Activated CD8-positive, alpha-beta memory T cell treated with anti-CD3 and anti-CD28 coated beads for 24 hours (primary cell): ENCODE measurements at regions not wholly inside any gene's neighbourhood (a gene's known extent, or its start where the extent isn't known, plus 50 kb on each side); places are given as distances from the start of the nearest gene placed in this dataset.
"Not testable (repeated sequence)": the region's sequence is repeated elsewhere in the genome, so short reads cannot be mapped to it uniquely, and the experiment has no call there.

Experiments used
- DNase-seq: peaks from one replicate; pipeline ENCODE4 v3.0.0-alpha.2; 2020

- no peak for DNase-seq
Observed at GRCh38 chr1:70827030-70827429, 220.6 kb downstream of the PTGER3 start.

GRCh38 chr1:70828177-70828576 is 219.4 kb downstream of the PTGER3 start:
- DNase-seq: no peak

GRCh38 chr1:70834365-70834764 is 213.3 kb downstream of the PTGER3 start:
- not testable (repeated sequence) for DNase-seq

- no peak for DNase-seq
Observed at GRCh38 chr1:70836456-70836855, 211.2 kb downstream of the PTGER3 start.

GRCh38 chr1:70840260-70840953 is 207.2 kb downstream of the PTGER3 start:
- DNase-seq: no peak

- no peak for DNase-seq
Observed at GRCh38 chr1:70842562-70842961, 205.1 kb downstream of the PTGER3 start.

- no peak for DNase-seq
Observed at GRCh38 chr1:70843452-70843851, 204.2 kb downstream of the PTGER3 start.

GRCh38 chr1:70847013-70847412 is 200.6 kb downstream of the PTGER3 start:
- no peak for DNase-seq

GRCh38 chr1:70855203-70855602 is 192.4 kb downstream of the PTGER3 start:
- DNase-seq: no peak

- DNase-seq: no peak
Observed at GRCh38 chr1:70856201-70856600, 191.4 kb downstream of the PTGER3 start.

- no peak for DNase-seq
Observed at GRCh38 chr1:70863239-70863638, 184.4 kb downstream of the PTGER3 start.

GRCh38 chr1:70864302-70864701 is 183.3 kb downstream of the PTGER3 start:
- DNase-seq: no peak

GRCh38 chr1:70866542-70867264 is 180.9 kb downstream of the PTGER3 start:
- no peak for DNase-seq

GRCh38 chr1:70871790-70872189 is 175.8 kb downstream of the PTGER3 start:
- DNase-seq: no peak

- DNase-seq: no peak
Observed at GRCh38 chr1:70874063-70874462, 173.6 kb downstream of the PTGER3 start.

GRCh38 chr1:70874818-70875217 is 172.8 kb downstream of the PTGER3 start:
- DNase-seq: no peak

- DNase-seq: no peak
Observed at GRCh38 chr1:70877343-70877742, 170.3 kb downstream of the PTGER3 start.

GRCh38 chr1:70887936-70888335 is 159.7 kb downstream of the PTGER3 start:
- DNase-seq: no peak

- DNase-seq: no peak
Observed at GRCh38 chr1:70888722-70889121, 158.9 kb downstream of the PTGER3 start.

- no peak for DNase-seq
Observed at GRCh38 chr1:70890408-70890807, 157.2 kb downstream of the PTGER3 start.

GRCh38 chr1:70891051-70891843 is 156.4 kb downstream of the PTGER3 start:
- DNase-seq: no peak

- no peak for DNase-seq
Observed at GRCh38 chr1:70892140-70892539, 155.5 kb downstream of the PTGER3 start.

- no peak for DNase-seq
Observed at GRCh38 chr1:70892930-70893329, 154.7 kb downstream of the PTGER3 start.

- DNase-seq: no peak
Observed at GRCh38 chr1:70893381-70893780, 154.2 kb downstream of the PTGER3 start.
